ENCODE measurements at regions not wholly inside any gene's neighbourhood (a gene's known extent, or its start where the extent isn't known, plus 50 kb on each side); places are given as distances from the start of the nearest gene placed in this dataset.

GRCh38 chr18:69216321-69216720, 184.4 kb upstream of the DOK6 start:
- H3K27ac ChIP-seq (ENCODE audit: low read depth, low read length, poor library complexity, severe bottlenecking) = no peak overlapping the region
- H3K79me2 ChIP-seq (ENCODE audit: insufficient read depth, low read depth, low read length) = no peaks in the 10 kb centered on the region
- H3K4me3 ChIP-seq (ENCODE audit: low read depth, low read length, poor library complexity, severe bottlenecking) = no peak overlapping the region
- no TSS peak for BruUV-seq (replicated peaks)
- no peak overlapping the region for H2AFZ ChIP-seq (ENCODE audit: low read length)
- no peak overlapping the region for H3K4me2 ChIP-seq (ENCODE audit: low read length)
- H3K9me3 ChIP-seq (ENCODE audit: low read length) = no peaks in the 10 kb centered on the region
- H3K9me2 ChIP-seq (ENCODE audit: insufficient read depth, low read length) = no peaks in the 10 kb centered on the region
- POLR2A ChIA-PET = no interaction called here
- CTCF ChIA-PET (ENCODE audit: unreplicated experiment) = no interaction called here
- no peak for TF ChIP-seq EZH2phosphoT487 (IDR thresholded peaks at IDR 0.05; ENCODE audit: borderline replicate concordance, low read depth, low read length)
- TF ChIP-seq, protein P1, sequence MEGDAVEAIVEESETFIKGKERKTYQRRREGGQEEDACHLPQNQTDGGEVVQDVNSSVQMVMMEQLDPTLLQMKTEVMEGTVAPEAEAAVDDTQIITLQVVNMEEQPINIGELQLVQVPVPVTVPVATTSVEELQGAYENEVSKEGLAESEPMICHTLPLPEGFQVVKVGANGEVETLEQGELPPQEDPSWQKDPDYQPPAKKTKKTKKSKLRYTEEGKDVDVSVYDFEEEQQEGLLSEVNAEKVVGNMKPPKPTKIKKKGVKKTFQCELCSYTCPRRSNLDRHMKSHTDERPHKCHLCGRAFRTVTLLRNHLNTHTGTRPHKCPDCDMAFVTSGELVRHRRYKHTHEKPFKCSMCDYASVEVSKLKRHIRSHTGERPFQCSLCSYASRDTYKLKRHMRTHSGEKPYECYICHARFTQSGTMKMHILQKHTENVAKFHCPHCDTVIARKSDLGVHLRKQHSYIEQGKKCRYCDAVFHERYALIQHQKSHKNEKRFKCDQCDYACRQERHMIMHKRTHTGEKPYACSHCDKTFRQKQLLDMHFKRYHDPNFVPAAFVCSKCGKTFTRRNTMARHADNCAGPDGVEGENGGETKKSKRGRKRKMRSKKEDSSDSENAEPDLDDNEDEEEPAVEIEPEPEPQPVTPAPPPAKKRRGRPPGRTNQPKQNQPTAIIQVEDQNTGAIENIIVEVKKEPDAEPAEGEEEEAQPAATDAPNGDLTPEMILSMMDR (conservative IDR thresholded peaks at IDR 0.05; ENCODE audit: low read length) = no peak
- DNase-seq (ENCODE audit: low spot score) = no peak
- no peaks in the 10 kb centered on the region for H4K20me1 ChIP-seq (ENCODE audit: insufficient read depth, low read length)
- intact Hi-C loops (cut with micrococcal nuclease; ENCODE audit: unreplicated experiment) = no loop called here
- no peaks in the 10 kb centered on the region for H3K4me1 ChIP-seq (ENCODE audit: insufficient read depth, low read length, poor library complexity, severe bottlenecking)
- no peaks in the 10 kb centered on the region for H3K36me3 ChIP-seq (ENCODE audit: insufficient read depth, low read length)

GRCh38 chr18:69217196-69218000, 183.3 kb upstream of the DOK6 start:
- Histone ChIP-seq H3K27ac (ENCODE audit: low read depth, low read length, poor library complexity, severe bottlenecking) (no peak overlapping the region), H3K9me3 (ENCODE audit: low read length) (no peaks in the 10 kb centered on the region), H3K4me1 (ENCODE audit: insufficient read depth, low read length, poor library complexity, severe bottlenecking) (no peaks in the 10 kb centered on the region), H2AFZ (ENCODE audit: low read length) (no peak overlapping the region), H3K4me3 (ENCODE audit: low read depth, low read length, poor library complexity, severe bottlenecking) (no peak overlapping the region), H3K4me2 (ENCODE audit: low read length) (no peak overlapping the region), H3K9me2 (ENCODE audit: insufficient read depth, low read length) (no peaks in the 10 kb centered on the region), H3K79me2 (ENCODE audit: insufficient read depth, low read depth, low read length) (no peaks in the 10 kb centered on the region), H3K36me3 (ENCODE audit: insufficient read depth, low read length) (no peaks in the 10 kb centered on the region), H4K20me1 (ENCODE audit: insufficient read depth, low read length) (no peaks in the 10 kb centered on the region)
- ChIA-PET CTCF (ENCODE audit: unreplicated experiment) (no interaction called here), POLR2A (no interaction called here)
- no TSS peak for BruUV-seq (replicated peaks)
- intact Hi-C loops (cut with micrococcal nuclease; ENCODE audit: unreplicated experiment) = no loop called here
- no peak for DNase-seq (ENCODE audit: low spot score)
- no peak for TF ChIP-seq EZH2phosphoT487 (IDR thresholded peaks at IDR 0.05; ENCODE audit: borderline replicate concordance, low read depth, low read length)
- TF ChIP-seq, protein P1 (conservative IDR thresholded peaks at IDR 0.05; ENCODE audit: low read length) = no peak

DNA sequence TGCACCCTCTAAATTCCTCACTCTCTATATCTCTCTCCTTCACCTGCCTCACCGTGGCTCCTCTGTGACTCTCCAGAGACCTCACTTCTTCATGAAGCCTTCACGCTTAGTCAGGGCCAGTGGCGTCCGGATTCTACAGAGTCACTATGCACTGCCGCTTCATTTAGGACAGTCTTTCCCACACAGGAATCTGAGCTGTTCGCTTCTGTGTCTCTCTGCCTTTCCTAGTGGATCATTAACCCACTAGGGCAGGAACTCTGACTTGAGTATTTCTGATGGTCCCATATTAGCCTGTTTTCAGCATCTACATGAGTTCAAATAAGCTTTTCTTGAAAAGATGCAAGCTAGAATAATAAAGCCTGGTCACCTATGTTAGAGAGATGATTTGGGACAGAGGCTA, 180.2 kb upstream of the DOK6 start:
- no peak for DNase-seq (ENCODE audit: low spot score)
- Histone ChIP-seq H3K4me1 (ENCODE audit: insufficient read depth, low read length, poor library complexity, severe bottlenecking) (no peaks in the 10 kb centered on the region), H4K20me1 (ENCODE audit: insufficient read depth, low read length) (no peaks in the 10 kb centered on the region), H3K9me3 (ENCODE audit: low read length) (no peaks in the 10 kb centered on the region), H3K4me3 (ENCODE audit: low read depth, low read length, poor library complexity, severe bottlenecking) (no peak overlapping the region), H3K9me2 (ENCODE audit: insufficient read depth, low read length) (no peaks in the 10 kb centered on the region), H2AFZ (ENCODE audit: low read length) (no peak overlapping the region), H3K27ac (ENCODE audit: low read depth, low read length, poor library complexity, severe bottlenecking) (no peak overlapping the region), H3K36me3 (ENCODE audit: insufficient read depth, low read length) (no peaks in the 10 kb centered on the region), H3K4me2 (ENCODE audit: low read length) (no peak overlapping the region), H3K79me2 (ENCODE audit: insufficient read depth, low read depth, low read length) (no peaks in the 10 kb centered on the region)
- ChIA-PET CTCF (ENCODE audit: unreplicated experiment) (no interaction called here), POLR2A (no interaction called here)
- BruUV-seq (replicated peaks) = no TSS peak
- TF ChIP-seq, protein P1 (conservative IDR thresholded peaks at IDR 0.05; ENCODE audit: low read length) = no peak
- no peak for TF ChIP-seq EZH2phosphoT487 (IDR thresholded peaks at IDR 0.05; ENCODE audit: borderline replicate concordance, low read depth, low read length)
- intact Hi-C loops (cut with micrococcal nuclease; ENCODE audit: unreplicated experiment) = no loop called here
